GM13976 (cell line): ENCODE measurements at regions not wholly inside any gene's neighbourhood (a gene's known extent, or its start where the extent isn't known, plus 50 kb on each side); places are given as distances from the start of the nearest gene placed in this dataset.

Experiments
- DNase-seq: peaks from one replicate; pipeline ENCODE4 v3.0.0; 2012; ENCODE audit warnings: low spot score
- in situ Hi-C: fragments of 300-500 bp; cut with MboI; formaldehyde crosslinking; loops from one replicate; pipeline ENCODE4 v1.12.0; 2022; ENCODE audit warnings: low sequenced_read_pairs, mixed read lengths, inconsistent platforms; ENCODE audit not compliant: unreplicated experiment
- TF ChIP-seq, protein P1 (sequence below): IDR thresholded peaks from 2 replicates; pipeline ENCODE4 v1.5.1; 2012; ENCODE audit warnings: borderline replicate concordance, mild to moderate bottlenecking; ENCODE audit not compliant: insufficient read depth; ENCODE audit errors: extremely low read depth, missing control alignments, control extremely low read depth

DNA sequence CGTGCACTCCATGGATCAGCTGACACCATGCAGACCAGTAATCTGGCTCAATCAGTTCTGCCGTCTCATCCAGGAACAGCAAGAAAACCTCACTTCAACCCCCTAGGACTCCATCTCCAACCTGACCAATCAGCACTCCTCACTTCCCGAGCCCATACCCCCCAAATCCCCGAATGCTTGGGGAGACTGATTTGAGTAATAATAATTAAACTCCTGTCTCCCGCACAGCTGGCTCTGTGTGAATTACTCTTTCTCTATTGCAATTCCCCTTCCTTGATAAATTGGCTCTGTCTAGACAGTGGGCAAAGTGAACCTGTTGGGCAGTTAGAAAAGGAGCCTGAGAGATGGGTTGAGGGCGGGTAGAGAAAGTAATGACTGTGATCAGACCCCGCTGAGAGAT is 320.0 kb downstream of the HAPSTR1 start:
- no peak for DNase-seq
- TF ChIP-seq, protein P1, sequence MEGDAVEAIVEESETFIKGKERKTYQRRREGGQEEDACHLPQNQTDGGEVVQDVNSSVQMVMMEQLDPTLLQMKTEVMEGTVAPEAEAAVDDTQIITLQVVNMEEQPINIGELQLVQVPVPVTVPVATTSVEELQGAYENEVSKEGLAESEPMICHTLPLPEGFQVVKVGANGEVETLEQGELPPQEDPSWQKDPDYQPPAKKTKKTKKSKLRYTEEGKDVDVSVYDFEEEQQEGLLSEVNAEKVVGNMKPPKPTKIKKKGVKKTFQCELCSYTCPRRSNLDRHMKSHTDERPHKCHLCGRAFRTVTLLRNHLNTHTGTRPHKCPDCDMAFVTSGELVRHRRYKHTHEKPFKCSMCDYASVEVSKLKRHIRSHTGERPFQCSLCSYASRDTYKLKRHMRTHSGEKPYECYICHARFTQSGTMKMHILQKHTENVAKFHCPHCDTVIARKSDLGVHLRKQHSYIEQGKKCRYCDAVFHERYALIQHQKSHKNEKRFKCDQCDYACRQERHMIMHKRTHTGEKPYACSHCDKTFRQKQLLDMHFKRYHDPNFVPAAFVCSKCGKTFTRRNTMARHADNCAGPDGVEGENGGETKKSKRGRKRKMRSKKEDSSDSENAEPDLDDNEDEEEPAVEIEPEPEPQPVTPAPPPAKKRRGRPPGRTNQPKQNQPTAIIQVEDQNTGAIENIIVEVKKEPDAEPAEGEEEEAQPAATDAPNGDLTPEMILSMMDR = no peak
- in situ Hi-C loops = no loop called here

DNA sequence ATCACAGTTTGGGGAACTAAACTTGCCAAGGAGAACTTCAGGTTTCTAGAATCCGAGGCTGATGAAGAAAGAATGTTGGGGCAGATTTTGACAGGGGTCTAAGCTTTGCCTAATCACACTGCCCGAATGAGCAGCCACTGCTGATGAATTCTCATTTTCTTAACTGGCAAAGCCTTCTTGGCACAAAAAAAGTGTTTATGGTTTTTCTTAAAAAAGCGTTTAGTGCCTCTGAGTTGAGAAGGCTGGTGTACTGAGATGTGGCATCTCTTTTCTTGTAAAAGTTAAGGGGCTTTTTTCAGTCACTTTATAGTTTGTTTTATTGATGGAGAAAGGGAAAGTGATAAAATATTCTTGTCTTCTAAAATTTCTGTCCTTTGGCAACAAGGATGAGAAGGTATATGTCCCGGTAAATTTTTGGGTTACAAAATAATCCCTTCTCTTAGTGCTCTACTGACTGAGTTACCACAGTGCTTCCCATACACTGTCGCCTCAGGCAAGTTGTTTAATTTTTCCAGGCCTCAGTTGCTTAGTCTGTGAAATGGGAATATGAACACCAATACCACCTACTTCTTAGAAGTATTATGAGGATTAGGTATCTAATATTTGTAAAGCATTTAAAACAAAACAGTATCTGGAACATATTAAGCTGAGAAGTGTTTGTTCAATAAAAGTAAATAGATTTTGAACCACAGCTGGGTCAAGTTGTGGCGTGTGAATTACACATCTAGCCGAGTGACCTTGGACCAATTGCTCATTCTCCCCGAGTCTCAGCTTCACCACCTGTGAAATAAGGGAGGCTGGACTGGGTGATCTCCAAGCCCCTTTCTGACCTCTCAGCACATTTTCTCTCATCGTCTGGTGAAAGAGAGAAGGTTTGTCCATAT is 320.8 kb downstream of the HAPSTR1 start:
- TF ChIP-seq, protein P1 = no peak
- in situ Hi-C loops = no loop called here
- DNase-seq = no peak

DNA sequence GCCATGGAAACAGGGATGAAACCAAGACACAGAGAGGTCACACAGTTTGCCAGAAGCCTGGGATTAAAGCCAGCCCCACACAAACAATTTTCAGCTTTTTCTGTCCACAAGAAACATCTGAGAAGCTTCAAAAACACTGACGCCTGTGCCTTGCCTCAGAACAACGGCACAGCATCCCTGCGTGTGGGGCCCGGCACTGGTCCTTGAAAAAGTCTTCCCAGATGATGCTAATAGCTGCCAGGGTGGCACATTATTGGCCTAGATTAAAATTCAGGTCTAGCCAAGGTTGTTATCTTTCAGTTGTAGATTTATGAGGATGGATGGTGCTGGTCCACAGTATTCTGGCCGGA is 321.4 kb downstream of the HAPSTR1 start:
- no peak for DNase-seq
- TF ChIP-seq, protein P1 = no peak
- in situ Hi-C loops = no loop called here

DNA sequence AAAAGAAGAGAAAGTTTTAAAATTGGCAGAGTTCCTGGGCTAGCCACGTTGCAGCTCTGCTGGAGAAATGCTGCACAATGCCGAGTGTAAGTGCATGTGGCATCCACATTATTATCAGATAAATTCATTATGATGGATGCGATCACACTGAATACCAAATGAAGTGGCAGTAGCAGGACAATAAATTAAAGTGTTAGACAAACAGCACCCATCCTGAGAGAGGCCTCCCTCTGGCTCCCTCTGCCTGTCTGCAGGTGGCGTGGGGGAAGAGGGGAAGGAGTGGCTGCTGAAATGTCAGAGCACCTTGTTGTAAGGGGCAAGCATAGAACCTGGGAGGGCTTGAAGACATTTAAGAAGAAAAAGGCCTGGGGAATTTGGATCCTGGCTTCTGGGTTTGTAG is 324.1 kb downstream of the HAPSTR1 start:
- in situ Hi-C loops = no loop called here

DNA sequence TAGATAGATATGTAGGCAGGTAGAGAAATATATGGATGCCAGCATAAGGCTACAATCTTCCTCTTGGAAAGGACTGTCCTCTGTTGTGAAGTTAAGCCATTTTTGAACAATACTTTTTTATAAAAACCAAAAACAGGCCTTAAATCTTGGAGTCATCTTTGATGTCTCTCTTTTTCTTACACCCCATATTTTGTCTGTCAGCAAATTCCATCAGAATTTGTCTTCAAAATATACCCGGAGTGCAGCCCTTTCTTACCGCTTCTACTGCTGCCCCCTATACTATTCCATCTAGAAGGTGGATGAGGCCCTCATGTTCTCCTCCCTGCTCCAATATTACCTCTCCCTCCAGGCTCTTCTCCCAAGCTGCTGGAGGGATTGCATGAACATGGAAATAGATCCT is 326.5 kb downstream of the HAPSTR1 start:
- in situ Hi-C loops = no loop called here
- no peak for DNase-seq
- TF ChIP-seq, protein P1 = no peak

More for the DNA sequence above, 324.1 kb downstream of the HAPSTR1 start:
- TF ChIP-seq, protein P1 = no peak
- DNase-seq = no peak

DNA sequence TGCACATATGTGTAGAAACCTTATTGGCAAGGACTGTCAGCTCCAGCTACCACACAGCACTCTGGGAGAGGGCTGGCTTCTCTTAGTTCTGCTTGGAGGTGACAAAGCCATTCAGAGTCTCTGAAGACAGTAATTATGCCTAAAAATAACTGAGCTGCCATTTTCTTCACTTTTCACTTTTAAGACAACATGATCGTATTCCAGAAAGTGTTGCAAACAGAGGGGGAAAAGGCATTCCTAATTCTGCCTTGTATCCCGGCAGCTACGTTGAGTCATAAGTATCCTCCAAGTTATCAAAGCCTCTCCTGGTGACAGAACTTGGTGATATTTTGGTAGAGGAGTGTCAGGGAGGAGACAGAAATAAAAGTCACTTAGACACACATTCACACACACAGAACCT is 327.7 kb downstream of the HAPSTR1 start:
- DNase-seq = no peak
- in situ Hi-C loops = no loop called here
- TF ChIP-seq, protein P1 = no peak
